ENCODE measurements at regions not wholly inside any gene's neighbourhood (a gene's known extent, or its start where the extent isn't known, plus 50 kb on each side); places are given as distances from the start of the nearest gene placed in this dataset.
"Not testable (repeated sequence)": the region's sequence is repeated elsewhere in the genome, so short reads cannot be mapped to it uniquely, and the experiment has no call there.

GRCh38 chr4:164614999-164615398 is 138.9 kb upstream of the SMIM31 start:
- DNase-seq = no peak

- no peak for DNase-seq
These were observed 138.0 kb upstream of the SMIM31 start for GRCh38 chr4:164615964-164616363.

GRCh38 chr4:164616961-164617360 is 137.0 kb upstream of the SMIM31 start:
- no peak for DNase-seq

- no peak for DNase-seq
These were observed 136.5 kb upstream of the SMIM31 start for GRCh38 chr4:164617426-164617825.

GRCh38 chr4:164617911-164618310 is 136.0 kb upstream of the SMIM31 start:
- no peak for DNase-seq

GRCh38 chr4:164621886-164622521 is 131.9 kb upstream of the SMIM31 start:
- no peak for DNase-seq

GRCh38 chr4:164623099-164623498 is 130.8 kb upstream of the SMIM31 start:
- DNase-seq = no peak

- DNase-seq = no peak
These were observed 114.9 kb upstream of the SMIM31 start for GRCh38 chr4:164639001-164639400.

GRCh38 chr4:164648151-164648848 is 105.6 kb upstream of the SMIM31 start:
- DNase-seq = no peak

GRCh38 chr4:164648849-164649212 is 105.1 kb upstream of the SMIM31 start:
- no peak for DNase-seq

GRCh38 chr4:164659765-164660164 is 94.2 kb upstream of the SMIM31 start:
- DNase-seq = no peak

- DNase-seq = not testable (repeated sequence)
These were observed 77.8 kb upstream of the SMIM31 start for GRCh38 chr4:164676152-164676551.

- no peak for DNase-seq
These were observed 70.9 kb upstream of the SMIM31 start for GRCh38 chr4:164683040-164683439.

- DNase-seq = no peak
These were observed 58.3 kb upstream of the SMIM31 start for GRCh38 chr4:164695650-164696049.

- DNase-seq = no peak
These were observed 53.5 kb upstream of the SMIM31 start for GRCh38 chr4:164700471-164700870.

- no peak for DNase-seq
These were observed 52.3 kb upstream of the SMIM31 start for GRCh38 chr4:164701665-164702064.

All from HCEC 1CT (cell line).